Motor neuron (in vitro differentiated cells): ENCODE measurements at regions not wholly inside any gene's neighbourhood (a gene's known extent, or its start where the extent isn't known, plus 50 kb on each side); places are given as distances from the start of the nearest gene placed in this dataset.
"Not testable (repeated sequence)": the region's sequence is repeated elsewhere in the genome, so short reads cannot be mapped to it uniquely, and the experiment has no call there.

Source experiments
- ATAC-seq, 8 experiments: fragments of 200-7000 bp; cut with Tn5 transposase; replicated peaks in 6 of 8; 2 replicates each; pipeline ENCODE4 v1.8.0; 2021; ENCODE audit warnings: mild to moderate bottlenecking in 8 of 8, moderate library complexity in 8 of 8
- H3K27ac ChIP-seq, 2 donors: fragments of 250-450 bp; sonication (Bioruptor Pico); 2 replicates each; pipeline ENCODE4 v1.9.0; 2021; ENCODE audit warnings: antibody characterized with exemption in 2 of 2, mild to moderate bottlenecking in 2 of 2, moderate library complexity in 1 of 2
- H3K4me1 ChIP-seq, 2 donors: fragments of 250-450 bp; sonication (Bioruptor Pico); replicated peaks in 1 of 2; 2 replicates each; pipeline ENCODE4 v1.6.1; 2021; ENCODE audit warnings: antibody characterized with exemption in 2 of 2, mild to moderate bottlenecking in 2 of 2, moderate library complexity in 1 of 2
- H3K4me3 ChIP-seq, 5 donors: fragments of 250-450 bp; sonication (Bioruptor Pico); 2 replicates each; pipeline ENCODE4 v1.9.0; 2021; ENCODE audit warnings: antibody characterized with exemption in 5 of 5, mild to moderate bottlenecking in 5 of 5, moderate library complexity in 4 of 5
- WGBS, 10 experiments: fragments of 450-650 bp; shearing (Covaris generic); methylation state at CpG; one replicate each; pipeline ENCODE4 v1.0.0; 2022; 5-methylcytosine and 5-hydroxymethylcytosine counted together
- in situ Hi-C, 9 experiments: fragments of 400-800 bp; cut with MboI; loops; one replicate each; pipeline ENCODE4 v1.15.0; 2021; ENCODE audit warnings: low sequenced_read_pairs in 9 of 9, low pct_unique_long_range_greater_than_20kb in 2 of 9; ENCODE audit not compliant: unreplicated experiment in 9 of 9

- ATAC-seq = no peak
These were observed 183.4 kb downstream of the OR4M2 start for GRCh38 chr15:22263738-22264137.

GRCh38 chr15:22264272-22264671 is 183.9 kb downstream of the OR4M2 start:
- ATAC-seq, H3K27ac ChIP-seq, H3K4me3 ChIP-seq, in situ Hi-C loops, H3K4me1 ChIP-seq: not testable (repeated sequence)
- 24 to 93% (median 64%) methylated on average over 2 to 3 of the region's 3 CpGs; no CpG with 5 or more reads in 1 of the 10 experiments for WGBS, 10 experiments

More at GRCh38 chr15:22263738-22264137, 183.4 kb downstream of the OR4M2 start:
- no peak overlapping the region for H3K4me3 ChIP-seq
- in situ Hi-C loops = no loop called here
- WGBS, 10 experiments = 9 to 93% (median 41%) methylated on average over 1 to 5 of the region's 5 CpGs
- H3K4me1 ChIP-seq = no peaks in the 10 kb centered on the region
- no peak overlapping the region for H3K27ac ChIP-seq

- in situ Hi-C loops = no loop called here
- Histone ChIP-seq H3K4me1 (no peaks in the 10 kb centered on the region), H3K27ac (no peak overlapping the region), H3K4me3 (no peak overlapping the region)
- WGBS, 10 experiments = 12 to 71% (median 31%) methylated on average over 3 to 19 of the region's 19 CpGs; no CpG with 5 or more reads in 1 of the 10 experiments
- ATAC-seq = no peak
These were observed 185.0 kb downstream of the OR4M2 start for GRCh38 chr15:22265056-22265945.

GRCh38 chr15:22265970-22266369 is 185.6 kb downstream of the OR4M2 start:
- in situ Hi-C loops = no loop called here
- no peak for ATAC-seq
- no peaks in the 10 kb centered on the region for H3K4me1 ChIP-seq

GRCh38 chr15:22267761-22268160 is 187.4 kb downstream of the OR4M2 start:
- 13 to 95% (median 61%) methylated on average over 4 to 9 of the region's 9 CpGs; no CpG with 5 or more reads in 2 of the 10 experiments for WGBS, 10 experiments
- Histone ChIP-seq H3K4me3 (no peak overlapping the region), H3K4me1 (no peaks in the 10 kb centered on the region), H3K27ac (no peak overlapping the region)
- no peak for ATAC-seq
- in situ Hi-C loops = no loop called here

More at GRCh38 chr15:22265970-22266369, 185.6 kb downstream of the OR4M2 start:
- H3K27ac ChIP-seq = no peak overlapping the region
- 0 to 84% (median 19%) methylated on average over 1 to 2 of the region's 2 CpGs; no CpG with 5 or more reads in 1 of the 10 experiments for WGBS, 10 experiments
- no peak overlapping the region for H3K4me3 ChIP-seq

GRCh38 chr15:22268201-22268600 is 187.9 kb downstream of the OR4M2 start:
- ATAC-seq, H3K4me3 ChIP-seq, H3K4me1 ChIP-seq, H3K27ac ChIP-seq, in situ Hi-C loops: not testable (repeated sequence)
- 0 to 98% (median 24%) methylated on average over 1 to 5 of the region's 5 CpGs for WGBS, 10 experiments

- 0 to 94% (median 17%) methylated on average over 1 to 6 of the region's 6 CpGs for WGBS, 10 experiments
- H3K4me3 ChIP-seq, H3K4me1 ChIP-seq, in situ Hi-C loops, ATAC-seq, H3K27ac ChIP-seq: not testable (repeated sequence)
These were observed 188.3 kb downstream of the OR4M2 start for GRCh38 chr15:22268654-22269053.

- ATAC-seq, H3K4me1 ChIP-seq, H3K4me3 ChIP-seq, H3K27ac ChIP-seq, in situ Hi-C loops: not testable (repeated sequence)
- 47 to 100% (median 73%) methylated on average over 1 to 5 of the region's 29 CpGs; no CpG with 5 or more reads in 1 of the 10 experiments for WGBS, 10 experiments
These were observed 186.2 kb upstream of the GOLGA6L22 start for GRCh38 chr15:22272286-22273160.

GRCh38 chr15:22273185-22273584 is 185.5 kb upstream of the GOLGA6L22 start:
- 46 to 73% (median 65%) methylated on average over 3 to 12 of the region's 12 CpGs for WGBS, 10 experiments
- in situ Hi-C loops, H3K4me3 ChIP-seq, H3K4me1 ChIP-seq, H3K27ac ChIP-seq, ATAC-seq: not testable (repeated sequence)

- in situ Hi-C loops, ATAC-seq, H3K27ac ChIP-seq, H3K4me1 ChIP-seq, H3K4me3 ChIP-seq: not testable (repeated sequence)
- WGBS, 10 experiments = 0 to 89% (median 17%) methylated on average over 1 to 2 of the region's 2 CpGs; no CpG with 5 or more reads in 2 of the 10 experiments
These were observed 184.3 kb upstream of the GOLGA6L22 start for GRCh38 chr15:22274376-22274775.

GRCh38 chr15:22280770-22281169 is 177.9 kb upstream of the GOLGA6L22 start:
- H3K27ac ChIP-seq, H3K4me1 ChIP-seq, H3K4me3 ChIP-seq, ATAC-seq, in situ Hi-C loops: not testable (repeated sequence)
- WGBS, 10 experiments = 0 to 90% (median 34%) methylated on average over 3 to 4 of the region's 4 CpGs; no CpG with 5 or more reads in 1 of the 10 experiments

- ATAC-seq, in situ Hi-C loops: not testable (repeated sequence)
- WGBS, 10 experiments = 6 to 86% (median 31%) methylated on average over 2 to 13 of the region's 13 CpGs
These were observed 175.7 kb upstream of the GOLGA6L22 start for GRCh38 chr15:22282794-22283533.

More at GRCh38 chr15:22282794-22283533, 175.7 kb upstream of the GOLGA6L22 start:
- H3K27ac ChIP-seq, H3K4me1 ChIP-seq, H3K4me3 ChIP-seq: not testable (repeated sequence)
